ENCODE measurements at regions not wholly inside any gene's neighbourhood (a gene's known extent, or its start where the extent isn't known, plus 50 kb on each side); places are given as distances from the start of the nearest gene placed in this dataset.
A peak's percentile ranks its signal among the peaks of the same experiment; 100 is the strongest.
"Not testable (repeated sequence)": the region's sequence is repeated elsewhere in the genome, so short reads cannot be mapped to it uniquely, and the experiment has no call there.

GRCh38 chr9:764105-764524, 77.4 kb upstream of the DMRT1 start:
- intact Hi-C loops (cut with DNase I), result loop anchor here (2.0 to 10.0 kb wide), 5 partner anchors 147 to 417 kb away; no protein-coding TSS in a partner anchor
- Histone ChIP-seq H3K9me3 (no peaks in the 10 kb centered on the region), H3K27me3 (no peaks in the 10 kb centered on the region), H3K27ac (no peak overlapping the region), H3K36me3 (no peaks in the 10 kb centered on the region), H3K4me1 (ENCODE audit: insufficient read depth) (no peaks in the 10 kb centered on the region), H3K4me3 (peak overlapping the region; percentile 14)
- peak; percentile 51 to 71 (median 55) for DNase-seq
- 30 to 38% (median 31%) methylated on average over 12 of the region's 12 CpGs for WGBS, 3 donors
- TF ChIP-seq EP300 (IDR thresholded peaks at IDR 0.05) (no peak), POLR2A (IDR thresholded peaks at IDR 0.05) (no peak)
- TF ChIP-seq, protein P1, sequence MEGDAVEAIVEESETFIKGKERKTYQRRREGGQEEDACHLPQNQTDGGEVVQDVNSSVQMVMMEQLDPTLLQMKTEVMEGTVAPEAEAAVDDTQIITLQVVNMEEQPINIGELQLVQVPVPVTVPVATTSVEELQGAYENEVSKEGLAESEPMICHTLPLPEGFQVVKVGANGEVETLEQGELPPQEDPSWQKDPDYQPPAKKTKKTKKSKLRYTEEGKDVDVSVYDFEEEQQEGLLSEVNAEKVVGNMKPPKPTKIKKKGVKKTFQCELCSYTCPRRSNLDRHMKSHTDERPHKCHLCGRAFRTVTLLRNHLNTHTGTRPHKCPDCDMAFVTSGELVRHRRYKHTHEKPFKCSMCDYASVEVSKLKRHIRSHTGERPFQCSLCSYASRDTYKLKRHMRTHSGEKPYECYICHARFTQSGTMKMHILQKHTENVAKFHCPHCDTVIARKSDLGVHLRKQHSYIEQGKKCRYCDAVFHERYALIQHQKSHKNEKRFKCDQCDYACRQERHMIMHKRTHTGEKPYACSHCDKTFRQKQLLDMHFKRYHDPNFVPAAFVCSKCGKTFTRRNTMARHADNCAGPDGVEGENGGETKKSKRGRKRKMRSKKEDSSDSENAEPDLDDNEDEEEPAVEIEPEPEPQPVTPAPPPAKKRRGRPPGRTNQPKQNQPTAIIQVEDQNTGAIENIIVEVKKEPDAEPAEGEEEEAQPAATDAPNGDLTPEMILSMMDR (IDR thresholded peaks at IDR 0.05), result peak; percentile 65 to 89 (median 86)

DNA sequence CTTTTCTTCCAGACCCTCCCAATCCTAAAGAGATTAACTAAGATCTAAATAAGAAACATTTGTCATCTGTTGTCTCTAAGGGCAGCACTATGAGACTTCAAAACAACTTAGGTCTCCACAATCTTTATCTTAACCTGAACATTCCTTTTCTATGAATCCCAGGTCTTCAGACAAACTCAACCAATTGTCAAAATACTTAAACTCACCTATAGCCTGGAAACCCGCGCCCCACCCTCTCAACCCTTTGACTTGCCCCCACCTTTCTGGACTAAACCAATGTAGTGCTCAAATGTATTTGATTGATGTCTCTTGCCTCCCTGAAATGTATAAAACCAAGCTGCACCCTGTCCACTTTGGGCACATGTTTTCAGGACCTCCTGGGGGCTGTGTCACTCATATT, 76.5 kb upstream of the DMRT1 start:
- Histone ChIP-seq H3K27me3 (no peaks in the 10 kb centered on the region), H3K4me1 (ENCODE audit: insufficient read depth) (no peaks in the 10 kb centered on the region), H3K9me3 (no peaks in the 10 kb centered on the region), H3K36me3 (no peaks in the 10 kb centered on the region), H3K4me3 (no peak overlapping the region), H3K27ac (no peak overlapping the region)
- 93 to 94% (median 94%) methylated on average over 2 of the region's 2 CpGs for WGBS, 3 donors
- intact Hi-C loops (cut with DNase I), result loop anchor here (2.0 to 10.0 kb wide), 5 partner anchors 148 to 418 kb away; no protein-coding TSS in a partner anchor
- TF ChIP-seq, protein P1 (IDR thresholded peaks at IDR 0.05), result no peak
- TF ChIP-seq POLR2A (IDR thresholded peaks at IDR 0.05) (no peak), EP300 (IDR thresholded peaks at IDR 0.05) (no peak)
- DNase-seq, result no peak

GRCh38 chr9:767061-767561, 74.4 kb upstream of the DMRT1 start:
- H3K4me3 ChIP-seq; H3K36me3 ChIP-seq; H3K4me1 ChIP-seq (ENCODE audit: insufficient read depth); H3K27me3 ChIP-seq; H3K27ac ChIP-seq; H3K9me3 ChIP-seq; DNase-seq: not testable (repeated sequence)
- WGBS, 3 donors, result 91 to 96% (median 92%) methylated on average over 9 of the region's 9 CpGs
- intact Hi-C loops (cut with DNase I), result loop anchor here in 1 of 4 donors (10.0 kb wide), 1 partner anchor 392 kb away; no protein-coding TSS in a partner anchor

GRCh38 chr9:776086-776485, 65.4 kb upstream of the DMRT1 start:
- WGBS, 3 donors, result 45 to 92% methylated on average over 2 of the region's 2 CpGs; no CpG with 5 or more reads in 1 of the 3 donors
- no peaks in the 10 kb centered on the region for H3K4me1 ChIP-seq (ENCODE audit: insufficient read depth)
- no peaks in the 10 kb centered on the region for H3K36me3 ChIP-seq
- H3K27me3 ChIP-seq, result no peaks in the 10 kb centered on the region
- H3K4me3 ChIP-seq, result no peak overlapping the region
- H3K27ac ChIP-seq, result no peak overlapping the region
- no peak for DNase-seq
- TF ChIP-seq EP300 (IDR thresholded peaks at IDR 0.05), result no peak
- TF ChIP-seq, protein P1 (IDR thresholded peaks at IDR 0.05), result no peak
- H3K9me3 ChIP-seq, result peaks cover 0 to 4% of the 10 kb centered on the region in 2 donors
- intact Hi-C loops (cut with DNase I), result no loop called here

DNA sequence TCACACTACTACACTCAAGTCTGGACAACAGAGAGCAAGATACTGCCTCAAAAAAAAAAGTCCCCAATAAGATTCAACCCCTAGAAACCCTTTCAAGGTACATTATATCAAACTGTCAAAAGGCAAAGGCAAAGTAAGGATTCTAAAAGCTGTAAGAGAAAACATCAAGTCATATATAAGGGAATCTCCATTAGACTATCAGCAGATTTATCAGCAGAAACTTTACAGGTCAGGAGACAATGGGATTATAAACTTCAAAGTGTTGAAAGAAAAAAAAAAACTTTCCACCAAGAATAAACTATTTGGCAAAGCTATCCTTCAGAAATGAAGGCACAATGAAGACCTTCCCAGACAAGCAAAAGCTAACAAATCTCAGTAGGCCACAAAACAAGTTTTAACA, 63.5 kb upstream of the DMRT1 start:
- Histone ChIP-seq H3K4me1 (ENCODE audit: insufficient read depth) (no peaks in the 10 kb centered on the region), H3K36me3 (no peaks in the 10 kb centered on the region), H3K4me3 (no peak overlapping the region), H3K27ac (no peak overlapping the region), H3K27me3 (no peaks in the 10 kb centered on the region), H3K9me3 (peaks cover 0 to 4% of the 10 kb centered on the region in 2 donors)
- TF ChIP-seq, protein P1 (IDR thresholded peaks at IDR 0.05), result no peak
- no peak for TF ChIP-seq POLR2A (IDR thresholded peaks at IDR 0.05)
- no peak for TF ChIP-seq EP300 (IDR thresholded peaks at IDR 0.05)
- intact Hi-C loops (cut with DNase I), result no loop called here
- no peak for DNase-seq
